BLaER1 (cell line): ENCODE measurements at regions not wholly inside any gene's neighbourhood (a gene's known extent, or its start where the extent isn't known, plus 50 kb on each side); places are given as distances from the start of the nearest gene placed in this dataset.
"Not testable (repeated sequence)": the region's sequence is repeated elsewhere in the genome, so short reads cannot be mapped to it uniquely, and the experiment has no call there.

Experiments
- H3K27ac ChIP-seq: shearing (Covaris generic); formaldehyde crosslinking; 2 replicates; pipeline ENCODE4 v1.8.1; 2022
- H3K27me3 ChIP-seq: shearing (Covaris generic); formaldehyde crosslinking; 2 replicates; pipeline ENCODE4 v1.8.1; 2022
- H3K36me3 ChIP-seq: shearing (Covaris generic); formaldehyde crosslinking; 2 replicates; pipeline ENCODE4 v1.8.1; 2022
- H3K4me1 ChIP-seq: shearing (Covaris generic); formaldehyde crosslinking; 2 replicates; pipeline ENCODE4 v1.8.1; 2022
- H3K4me2 ChIP-seq: shearing (Covaris generic); formaldehyde crosslinking; 2 replicates; pipeline ENCODE4 v1.8.1; 2022
- H3K4me3 ChIP-seq: shearing (Covaris generic); formaldehyde crosslinking; 2 replicates; pipeline ENCODE4 v1.8.1; 2022
- H3K9ac ChIP-seq: shearing (Covaris generic); formaldehyde crosslinking; 2 replicates; pipeline ENCODE4 v1.8.1; 2022
- H3K9me3 ChIP-seq: shearing (Covaris generic); formaldehyde crosslinking; 2 replicates; pipeline ENCODE4 v1.8.1; 2022
- H4K20me1 ChIP-seq: shearing (Covaris generic); formaldehyde crosslinking; 2 replicates; pipeline ENCODE4 v1.8.1; 2022

- not testable (repeated sequence) for H3K4me3 ChIP-seq, H3K9me3 ChIP-seq, H3K9ac ChIP-seq, H3K27me3 ChIP-seq, H3K4me1 ChIP-seq, H3K27ac ChIP-seq, H3K4me2 ChIP-seq, H3K36me3 ChIP-seq, H4K20me1 ChIP-seq
These were observed 255.7 kb downstream of the BCL2L11 start for GRCh38 chr2:111376272-111376970.

DNA sequence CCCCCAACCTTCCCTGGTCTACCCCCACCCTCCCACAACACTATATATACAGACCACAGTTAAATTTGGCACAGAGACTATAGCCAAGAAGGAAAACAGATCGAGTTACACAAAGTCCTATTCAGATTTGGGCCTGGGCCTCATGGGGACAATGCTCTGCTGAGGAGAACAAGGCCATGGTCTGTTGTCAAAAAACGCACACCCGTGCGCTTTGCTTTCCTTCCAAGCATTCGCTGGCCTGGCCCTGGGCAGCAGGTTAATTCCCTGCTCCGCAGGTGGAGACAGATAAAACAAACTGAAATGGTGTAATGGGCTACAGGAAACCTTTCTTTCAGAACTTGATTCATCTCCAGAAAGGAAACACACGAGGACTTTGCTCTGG is 256.2 kb downstream of the BCL2L11 start:
- not testable (repeated sequence) for H3K27me3 ChIP-seq, H3K9ac ChIP-seq, H3K4me2 ChIP-seq, H4K20me1 ChIP-seq, H3K27ac ChIP-seq, H3K9me3 ChIP-seq, H3K4me1 ChIP-seq, H3K4me3 ChIP-seq, H3K36me3 ChIP-seq

DNA sequence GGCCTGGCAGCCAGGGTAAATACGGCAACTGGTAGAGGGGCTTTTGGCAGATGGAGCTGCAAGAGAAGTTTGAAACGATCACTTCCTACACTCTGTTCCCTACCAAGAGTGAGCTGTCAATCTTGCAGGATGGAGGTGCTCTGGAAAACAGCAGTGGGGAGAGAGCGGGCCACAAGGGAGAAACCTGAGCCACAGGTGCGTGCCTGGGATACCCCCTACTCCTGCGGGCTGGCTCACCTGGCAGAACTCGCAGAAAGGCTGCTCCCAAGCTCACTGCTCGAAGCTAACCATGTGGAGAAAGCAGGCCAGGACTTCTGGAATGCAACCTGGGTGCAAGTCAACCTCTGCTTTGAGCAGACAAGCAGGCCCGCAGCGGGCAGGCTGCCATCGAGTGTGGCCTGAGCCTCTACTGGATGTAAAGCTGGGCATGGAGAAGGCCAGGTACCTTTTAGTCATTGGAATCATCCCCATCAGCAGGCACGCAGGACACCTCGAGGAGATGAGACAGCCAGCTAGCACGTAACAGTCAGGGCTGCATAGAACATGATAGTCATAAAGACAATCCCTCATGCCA is 256.8 kb downstream of the BCL2L11 start:
- H3K36me3 ChIP-seq, H3K27ac ChIP-seq, H3K9ac ChIP-seq, H3K4me3 ChIP-seq, H3K4me2 ChIP-seq, H3K27me3 ChIP-seq, H3K9me3 ChIP-seq, H3K4me1 ChIP-seq, H4K20me1 ChIP-seq: not testable (repeated sequence)

DNA sequence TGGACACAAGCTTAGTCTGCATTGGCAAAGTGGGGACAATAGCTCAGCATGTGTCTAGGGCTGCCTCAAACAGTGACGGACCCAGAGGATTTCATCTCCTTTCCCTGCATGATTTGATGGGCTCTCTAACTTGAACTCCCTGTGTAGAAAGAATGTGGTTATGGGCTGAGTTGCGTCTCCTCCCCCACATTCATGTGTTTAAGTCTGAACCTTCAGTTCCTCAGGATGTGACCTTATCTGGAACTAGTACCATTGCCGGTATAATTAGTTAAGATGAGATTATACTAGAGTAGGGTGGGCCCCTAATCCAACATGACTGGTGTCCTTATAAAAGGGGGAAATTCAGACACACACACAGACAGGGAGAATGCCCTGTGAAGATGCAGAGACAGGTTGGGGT is 257.6 kb downstream of the BCL2L11 start:
- H3K27ac ChIP-seq, H3K9ac ChIP-seq, H3K4me2 ChIP-seq: not testable (repeated sequence)

DNA sequence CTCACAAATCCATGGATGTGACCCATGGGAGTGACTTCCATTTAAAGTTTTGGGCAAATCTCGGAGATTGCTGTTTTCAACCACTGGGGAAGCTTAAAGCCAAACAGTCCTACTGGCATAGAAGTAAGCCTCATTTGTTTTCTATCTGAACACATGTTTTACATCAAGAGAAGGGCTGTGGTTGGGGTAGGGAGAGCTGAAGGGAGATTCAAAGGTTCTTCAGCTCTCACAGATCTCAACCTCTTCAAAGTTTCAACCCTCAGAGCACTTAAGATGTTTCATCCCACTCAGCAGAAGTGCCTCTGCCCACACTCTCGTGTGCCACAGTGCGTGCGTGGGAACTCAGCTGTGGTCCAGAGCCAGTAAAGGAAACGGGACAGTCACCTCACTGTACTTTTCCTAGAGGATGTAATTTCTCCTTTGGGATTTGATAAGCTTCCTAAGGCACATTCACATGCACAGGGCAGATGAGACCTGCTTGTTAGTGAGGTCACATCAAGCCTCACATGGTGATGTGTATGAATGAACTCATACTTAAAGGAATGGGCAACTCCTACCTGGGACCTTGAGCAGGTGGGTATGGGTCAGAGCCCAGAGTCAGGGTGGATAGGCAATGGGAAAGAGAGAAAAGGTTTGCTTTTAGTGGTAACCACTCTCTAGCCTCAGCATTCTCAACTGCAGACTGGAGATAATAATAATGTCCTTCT is 260.2 kb downstream of the BCL2L11 start:
- not testable (repeated sequence) for H3K4me3 ChIP-seq, H3K27me3 ChIP-seq, H4K20me1 ChIP-seq, H3K9me3 ChIP-seq, H3K9ac ChIP-seq, H3K4me2 ChIP-seq, H3K4me1 ChIP-seq, H3K27ac ChIP-seq, H3K36me3 ChIP-seq

More for the DNA sequence above, 257.6 kb downstream of the BCL2L11 start:
- H3K4me3 ChIP-seq, H3K9me3 ChIP-seq, H4K20me1 ChIP-seq, H3K27me3 ChIP-seq, H3K36me3 ChIP-seq, H3K4me1 ChIP-seq: not testable (repeated sequence)

- not testable (repeated sequence) for H3K4me2 ChIP-seq, H3K36me3 ChIP-seq, H3K27ac ChIP-seq, H3K4me1 ChIP-seq, H3K9ac ChIP-seq, H3K4me3 ChIP-seq, H3K27me3 ChIP-seq, H4K20me1 ChIP-seq, H3K9me3 ChIP-seq
These were observed 261.0 kb downstream of the BCL2L11 start for GRCh38 chr2:111381530-111382306.

DNA sequence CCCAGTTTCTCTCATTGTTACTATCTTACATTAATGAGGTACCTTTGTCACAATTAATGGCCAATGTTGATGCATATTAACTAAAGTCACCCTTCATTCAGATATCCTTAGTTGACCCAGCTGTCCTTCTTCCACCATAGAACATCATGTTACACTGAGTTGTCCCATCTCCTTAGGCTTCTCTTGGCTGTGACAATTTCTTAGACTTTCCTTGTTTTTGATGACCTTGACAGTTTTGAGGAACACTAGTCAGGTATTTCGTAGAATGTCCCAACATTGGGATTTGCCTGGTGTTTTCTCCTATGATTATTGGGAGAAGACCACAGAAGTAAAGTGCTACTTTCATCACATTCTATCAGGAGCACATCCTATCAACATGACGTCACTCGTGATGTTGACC is 261.8 kb downstream of the BCL2L11 start:
- not testable (repeated sequence) for H3K9me3 ChIP-seq, H4K20me1 ChIP-seq, H3K4me1 ChIP-seq

GRCh38 chr2:111383311-111383710 is 262.6 kb downstream of the BCL2L11 start:
- H3K36me3 ChIP-seq, H4K20me1 ChIP-seq, H3K4me2 ChIP-seq, H3K27ac ChIP-seq, H3K9ac ChIP-seq, H3K9me3 ChIP-seq, H3K4me1 ChIP-seq, H3K4me3 ChIP-seq, H3K27me3 ChIP-seq: not testable (repeated sequence)

More for the DNA sequence above, 261.8 kb downstream of the BCL2L11 start:
- not testable (repeated sequence) for H3K4me2 ChIP-seq, H3K27me3 ChIP-seq, H3K36me3 ChIP-seq, H3K27ac ChIP-seq, H3K9ac ChIP-seq, H3K4me3 ChIP-seq

GRCh38 chr2:111385226-111385957 is 264.7 kb downstream of the BCL2L11 start:
- H3K9ac ChIP-seq, H4K20me1 ChIP-seq, H3K4me2 ChIP-seq, H3K27ac ChIP-seq, H3K36me3 ChIP-seq, H3K4me3 ChIP-seq, H3K4me1 ChIP-seq, H3K9me3 ChIP-seq, H3K27me3 ChIP-seq: not testable (repeated sequence)

DNA sequence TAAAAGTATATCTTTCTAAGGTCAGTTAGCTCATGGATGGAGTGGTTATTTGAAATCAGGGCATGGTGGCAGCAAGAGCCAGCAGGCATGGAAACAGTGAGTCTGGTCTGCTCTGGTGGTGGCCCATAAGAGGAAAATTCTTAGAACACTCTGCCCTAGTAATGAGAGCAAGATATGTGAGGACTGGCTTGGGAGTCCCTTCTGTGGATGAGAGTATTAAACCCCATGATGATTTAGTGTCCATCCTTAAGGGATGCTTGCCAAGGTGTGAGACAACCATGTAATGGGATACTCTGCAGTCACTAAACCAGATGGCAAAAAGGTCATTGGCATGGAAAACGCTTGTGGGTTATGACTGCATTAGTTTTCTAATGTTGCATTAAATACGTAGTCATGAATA is 269.9 kb downstream of the BCL2L11 start:
- H3K4me1 ChIP-seq, H3K4me3 ChIP-seq, H3K27ac ChIP-seq, H3K27me3 ChIP-seq, H3K4me2 ChIP-seq, H3K9ac ChIP-seq, H3K36me3 ChIP-seq, H4K20me1 ChIP-seq, H3K9me3 ChIP-seq: not testable (repeated sequence)

GRCh38 chr2:111395350-111396128 is 274.8 kb downstream of the BCL2L11 start:
- H3K4me1 ChIP-seq, result not testable (repeated sequence)

GRCh38 chr2:111400598-111401253 is 280.0 kb downstream of the BCL2L11 start:
- not testable (repeated sequence) for H3K27me3 ChIP-seq, H3K36me3 ChIP-seq, H3K4me1 ChIP-seq, H3K4me2 ChIP-seq, H3K9me3 ChIP-seq, H3K9ac ChIP-seq, H3K27ac ChIP-seq, H3K4me3 ChIP-seq, H4K20me1 ChIP-seq

More at GRCh38 chr2:111395350-111396128, 274.8 kb downstream of the BCL2L11 start:
- H3K4me3 ChIP-seq, H3K27ac ChIP-seq, H3K4me2 ChIP-seq, H3K27me3 ChIP-seq, H4K20me1 ChIP-seq, H3K36me3 ChIP-seq, H3K9ac ChIP-seq, H3K9me3 ChIP-seq: not testable (repeated sequence)
